Superior temporal gyrus (tissue), 1 donor: ENCODE measurements at regions not wholly inside any gene's neighbourhood (a gene's known extent, or its start where the extent isn't known, plus 50 kb on each side); places are given as distances from the start of the nearest gene placed in this dataset.

Experiments
- DNase-seq: peaks from one replicate; pipeline ENCODE4 v3.0.0-alpha.2; 2016; ENCODE audit errors: extremely low spot score

DNA sequence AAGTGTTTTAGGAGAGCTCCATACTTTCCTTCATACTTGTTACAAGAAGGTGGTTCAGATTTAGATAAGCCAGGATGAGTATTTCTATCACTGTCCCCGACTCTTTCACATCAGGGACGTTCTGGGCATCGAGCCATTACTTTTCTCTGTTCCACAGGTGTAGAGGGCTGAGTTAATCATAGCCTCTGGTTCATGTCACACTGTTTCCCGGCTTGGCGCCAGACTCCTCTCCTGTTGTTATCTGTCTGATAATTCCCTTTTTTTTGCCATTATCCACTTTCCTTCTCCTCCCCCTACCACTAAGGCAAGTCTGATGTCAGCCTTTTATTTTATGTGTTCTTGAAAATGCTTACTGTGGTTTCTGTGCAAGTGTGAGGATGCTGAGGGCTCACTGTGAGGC is 593.4 kb downstream of the UTRN start:
- no peak for DNase-seq

GRCh38 chr6:144879436-144879835 is 594.3 kb downstream of the UTRN start:
- DNase-seq: no peak

- no peak for DNase-seq
Measured at GRCh38 chr6:144882425-144882824, 597.3 kb downstream of the UTRN start.

DNA sequence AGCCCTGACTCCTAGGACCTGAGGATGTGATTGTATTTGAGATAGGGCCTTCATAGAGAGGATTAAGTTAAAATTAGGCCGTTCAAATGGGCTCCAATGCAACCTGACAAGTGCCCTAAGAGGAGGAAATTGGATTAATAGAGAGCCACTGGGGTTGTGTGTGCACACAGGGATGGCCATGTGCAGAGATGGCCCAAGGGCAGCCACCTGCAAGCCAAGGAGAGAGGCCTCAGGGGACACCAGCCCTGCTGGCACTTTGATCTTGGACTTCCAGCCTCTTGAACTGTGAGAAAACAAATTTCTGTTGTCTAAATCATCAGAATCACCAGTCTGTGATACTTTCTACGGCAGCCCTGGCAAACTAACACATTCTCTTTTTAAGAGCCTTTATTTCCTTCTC is 598.8 kb downstream of the UTRN start:
- no peak for DNase-seq

- DNase-seq: no peak
Measured at GRCh38 chr6:144885817-144886216, 600.7 kb downstream of the UTRN start.

DNA sequence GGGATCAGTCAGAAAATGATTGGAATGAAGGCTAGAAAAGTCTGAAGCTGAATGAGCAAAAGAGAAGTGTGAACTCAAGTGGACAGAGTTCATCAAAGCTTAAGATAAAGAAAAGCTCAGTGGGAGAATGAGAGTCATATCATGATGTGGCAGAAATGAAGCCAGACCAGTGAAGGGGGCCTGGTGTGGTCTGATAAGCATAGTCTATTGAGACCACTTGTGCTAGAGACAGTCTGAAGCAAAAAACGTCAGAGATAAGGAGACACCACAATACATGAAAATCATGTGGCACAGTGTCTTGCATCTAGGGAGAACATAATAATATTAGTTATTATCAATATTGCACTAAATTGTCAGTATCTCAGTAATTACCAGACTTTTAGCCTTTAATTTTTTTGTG is 601.5 kb downstream of the UTRN start:
- no peak for DNase-seq

GRCh38 chr6:144888621-144889020 is 603.5 kb downstream of the UTRN start:
- DNase-seq: no peak

- DNase-seq: no peak
Measured at GRCh38 chr6:144893680-144894151, 608.6 kb downstream of the UTRN start.

- DNase-seq: no peak
Measured at GRCh38 chr6:144894240-144894639, 609.1 kb downstream of the UTRN start.

DNA sequence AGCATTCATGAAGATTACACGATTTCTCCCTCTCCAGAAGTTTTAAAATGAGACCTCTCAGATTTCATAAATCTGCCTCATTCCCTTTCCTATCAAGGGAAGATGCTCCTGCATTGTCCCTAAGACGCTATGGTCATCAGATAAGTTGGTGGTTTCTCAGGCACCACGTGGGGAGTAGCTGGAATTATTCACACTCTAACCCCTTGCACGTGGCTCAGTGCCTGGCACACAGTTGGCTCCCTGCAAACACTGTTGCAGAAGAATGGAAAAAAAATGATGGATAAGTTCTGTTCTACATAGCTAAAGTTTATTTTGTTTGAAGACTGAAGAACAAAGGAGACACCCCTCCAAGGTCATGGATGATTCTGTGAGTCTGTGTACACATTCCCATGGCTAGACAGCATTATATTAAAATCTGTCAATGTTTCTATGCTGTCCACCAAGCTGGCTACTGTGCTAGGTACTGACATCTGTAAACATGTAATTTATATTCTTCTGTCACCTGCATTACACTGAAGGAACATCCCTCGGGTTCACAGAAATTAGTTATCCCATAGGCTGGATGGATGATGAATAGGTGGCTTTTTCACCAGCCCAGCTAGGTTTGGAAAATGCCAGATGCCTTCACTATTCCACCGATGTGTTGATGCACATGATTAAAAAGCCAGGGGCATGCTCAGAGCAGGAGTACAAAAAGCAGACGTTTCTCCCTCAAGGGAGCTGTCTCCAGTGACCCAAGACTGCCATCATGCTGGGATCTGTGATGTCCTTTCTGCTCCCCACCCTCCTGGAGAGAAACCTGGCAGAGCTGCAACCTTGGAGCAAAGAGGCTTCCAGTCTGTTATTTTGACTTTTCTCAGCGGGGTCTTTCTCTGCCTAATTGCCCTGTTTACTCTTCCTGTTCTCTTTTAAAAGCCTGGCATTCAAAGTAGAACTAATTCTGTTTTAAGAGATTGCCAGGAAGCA is 610.5 kb downstream of the UTRN start:
- DNase-seq: no peak

- DNase-seq: no peak
Measured at GRCh38 chr6:144896289-144896688, 611.2 kb downstream of the UTRN start.

GRCh38 chr6:144896871-144897270 is 611.7 kb downstream of the UTRN start:
- no peak for DNase-seq

DNA sequence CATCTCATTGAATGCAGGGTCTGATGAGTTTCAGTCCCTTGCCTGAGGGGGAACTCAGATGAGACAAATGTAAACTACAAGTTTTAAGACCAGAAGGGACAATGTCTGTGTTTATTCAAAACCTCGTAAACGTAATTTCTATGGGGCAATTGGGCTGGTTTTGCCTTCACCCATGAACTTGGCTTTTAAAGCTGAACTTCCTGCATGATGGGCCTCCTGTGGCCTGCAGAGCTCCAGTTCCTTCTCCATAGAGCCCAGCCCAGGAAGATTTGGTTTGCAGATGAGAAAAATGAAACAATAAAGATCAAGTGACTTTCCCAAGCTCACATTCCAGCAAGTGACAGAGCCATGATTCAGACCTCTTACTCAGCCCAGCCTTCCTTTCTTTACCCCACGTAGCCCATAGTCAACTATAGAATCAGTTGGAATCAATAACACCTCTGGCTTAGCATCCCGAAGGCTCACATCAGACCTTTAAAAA is 612.3 kb downstream of the UTRN start:
- no peak for DNase-seq

GRCh38 chr6:144898052-144898689 is 613.0 kb downstream of the UTRN start:
- no peak for DNase-seq

DNA sequence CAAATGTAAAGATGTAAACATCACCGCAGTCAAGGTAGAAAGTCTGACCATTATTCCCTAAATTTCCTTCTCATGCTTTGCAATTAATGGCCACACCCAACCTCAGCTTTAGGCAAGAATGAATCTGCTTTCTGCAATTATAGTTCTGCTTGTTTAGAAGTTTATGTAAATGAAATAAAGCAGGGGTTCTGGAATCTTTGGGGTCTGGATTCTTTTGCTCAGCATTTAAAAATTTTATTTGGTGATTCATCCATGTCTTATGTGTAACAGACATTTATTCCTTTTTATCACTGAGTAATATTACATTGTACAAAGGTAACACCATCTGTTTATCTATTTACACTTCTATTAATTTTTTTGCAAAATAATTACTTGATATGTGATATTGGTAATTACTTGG is 613.6 kb downstream of the UTRN start:
- no peak for DNase-seq

- DNase-seq: no peak
Measured at GRCh38 chr6:144899161-144899560, 614.0 kb downstream of the UTRN start.

- no peak for DNase-seq
Measured at GRCh38 chr6:144901412-144901811, 616.3 kb downstream of the UTRN start.

DNA sequence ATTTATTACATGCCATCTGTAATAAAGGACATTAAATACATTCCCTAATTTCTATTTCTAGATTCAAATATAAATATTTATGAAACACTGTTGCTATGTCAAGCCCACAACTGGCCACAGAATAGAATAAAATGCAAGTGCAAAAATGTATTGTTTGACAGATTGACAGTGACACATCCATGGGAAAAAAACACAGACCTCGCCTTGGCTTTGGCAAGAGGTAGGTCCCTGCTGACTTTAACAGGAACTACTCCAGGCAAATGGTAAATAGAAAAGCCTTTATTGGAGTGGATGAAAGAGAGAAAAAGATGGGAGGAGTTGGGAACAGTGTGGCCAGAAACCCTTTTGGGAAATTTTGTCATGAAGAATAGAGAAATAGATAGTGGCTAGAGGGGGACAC is 622.9 kb downstream of the UTRN start:
- no peak for DNase-seq

DNA sequence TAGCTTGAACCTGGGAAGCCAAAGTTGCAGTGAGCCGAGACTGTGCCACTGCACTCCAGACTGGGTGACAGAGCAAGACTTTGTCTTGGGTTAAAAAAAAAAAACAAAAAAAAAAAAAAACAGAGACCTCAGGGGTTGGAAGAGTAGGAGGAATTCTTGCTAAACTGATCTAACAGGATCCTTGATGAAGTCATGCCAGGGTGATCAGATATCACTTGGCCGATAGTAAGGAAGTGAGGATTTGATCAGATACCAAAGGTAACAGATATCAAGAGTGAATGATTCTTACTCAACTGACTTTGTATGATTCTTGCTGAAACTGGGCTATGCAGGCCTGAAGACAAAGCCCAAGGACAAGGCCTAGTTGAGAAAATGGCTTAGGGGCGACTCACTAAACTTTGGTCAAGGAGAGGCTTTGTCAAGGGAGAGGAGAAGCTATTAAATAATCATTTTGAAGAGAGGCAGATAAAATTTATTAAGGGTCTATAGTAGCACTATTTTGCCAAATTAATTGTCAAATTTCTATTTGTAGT is 624.7 kb downstream of the UTRN start:
- DNase-seq: no peak

DNA sequence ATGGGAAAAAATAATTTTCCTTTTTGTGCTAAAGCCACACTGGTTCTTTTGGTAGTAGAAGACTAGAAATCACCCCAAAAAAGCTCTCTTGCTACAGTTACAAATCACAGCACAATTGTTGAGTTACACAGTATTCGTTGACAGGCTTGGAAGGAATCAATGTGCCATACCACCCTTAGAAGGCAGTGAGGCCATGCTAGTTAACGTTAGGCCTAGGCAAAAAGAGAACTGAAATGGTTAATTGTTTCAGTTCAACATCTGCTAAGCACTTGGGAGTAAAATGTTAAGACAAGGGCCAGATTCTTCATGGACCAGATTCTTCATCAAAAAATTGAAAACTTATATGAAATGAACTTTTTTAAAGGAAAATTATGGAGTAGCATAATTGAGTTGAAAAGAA is 626.2 kb downstream of the UTRN start:
- DNase-seq: no peak

- no peak for DNase-seq
Measured at GRCh38 chr6:144912474-144912873, 627.3 kb downstream of the UTRN start.

DNA sequence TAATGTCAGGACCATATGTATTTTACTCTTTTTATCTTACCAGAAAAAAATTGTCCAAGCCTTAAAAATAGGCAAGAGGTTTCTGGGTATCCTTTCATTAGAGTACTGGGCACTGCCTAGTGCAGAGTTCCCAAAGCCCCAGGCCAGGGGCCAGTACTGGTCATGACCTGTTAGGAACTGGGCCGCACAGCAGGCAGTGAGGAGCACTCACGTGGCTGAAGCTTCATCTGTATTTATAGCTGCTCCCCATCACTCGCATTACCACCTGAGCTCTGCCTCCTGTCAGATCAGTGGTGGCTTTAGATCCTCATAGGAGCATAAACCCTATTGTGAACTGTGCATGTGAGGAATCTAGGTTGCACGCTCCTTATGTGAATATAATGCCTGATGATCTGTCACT is 632.9 kb downstream of the UTRN start:
- DNase-seq: no peak

- no peak for DNase-seq
Measured at GRCh38 chr6:144919560-144919959, 634.4 kb downstream of the UTRN start.
